ENCODE measurements at regions not wholly inside any gene's neighbourhood (a gene's known extent, or its start where the extent isn't known, plus 50 kb on each side); places are given as distances from the start of the nearest gene placed in this dataset.

GRCh38 chr14:89658977-89659670, 242.1 kb upstream of the FOXN3 start:
- no peak for DNase-seq

- no peak for DNase-seq
These were observed 240.0 kb upstream of the FOXN3 start for GRCh38 chr14:89657014-89657413.

- peak in 1 of 3 experiments; percentile 29 for DNase-seq
These were observed 238.0 kb upstream of the FOXN3 start for GRCh38 chr14:89654998-89655397.

GRCh38 chr14:89652352-89652751, 235.3 kb upstream of the FOXN3 start:
- DNase-seq: no peak

GRCh38 chr14:89651805-89652204, 234.8 kb upstream of the FOXN3 start:
- DNase-seq: no peak

GRCh38 chr14:89650077-89650978, 233.3 kb upstream of the FOXN3 start:
- DNase-seq: no peak

- no peak for DNase-seq
These were observed 232.5 kb upstream of the FOXN3 start for GRCh38 chr14:89649451-89650075.

- no peak for DNase-seq
These were observed 231.9 kb upstream of the FOXN3 start for GRCh38 chr14:89648924-89649323.

- DNase-seq: no peak
These were observed 231.5 kb upstream of the FOXN3 start for GRCh38 chr14:89648510-89648909.

- DNase-seq: no peak
These were observed 229.9 kb upstream of the FOXN3 start for GRCh38 chr14:89646971-89647370.

- no peak for DNase-seq
These were observed 227.6 kb upstream of the FOXN3 start for GRCh38 chr14:89644641-89645040.

GRCh38 chr14:89641495-89642175, 224.6 kb upstream of the FOXN3 start:
- DNase-seq: no peak

GRCh38 chr14:89640141-89640540, 223.1 kb upstream of the FOXN3 start:
- DNase-seq: no peak

- DNase-seq: no peak
These were observed 222.7 kb upstream of the FOXN3 start for GRCh38 chr14:89639687-89640086.

GRCh38 chr14:89638891-89639290, 221.9 kb upstream of the FOXN3 start:
- no peak for DNase-seq

GRCh38 chr14:89637581-89637980, 220.5 kb upstream of the FOXN3 start:
- DNase-seq: no peak

GRCh38 chr14:89635615-89636014, 218.6 kb upstream of the FOXN3 start:
- DNase-seq: no peak

- no peak for DNase-seq
These were observed 217.0 kb upstream of the FOXN3 start for GRCh38 chr14:89634037-89634436.

- no peak for DNase-seq
These were observed 213.2 kb upstream of the FOXN3 start for GRCh38 chr14:89630101-89630829.

- no peak for DNase-seq
These were observed 212.3 kb upstream of the FOXN3 start for GRCh38 chr14:89629383-89629782.

GRCh38 chr14:89628521-89628920, 211.5 kb upstream of the FOXN3 start:
- peak in 1 of 3 experiments; percentile 57 for DNase-seq

GRCh38 chr14:89626233-89626806, 209.3 kb upstream of the FOXN3 start:
- no peak for DNase-seq
